Jurkat, Clone E6-1 (cell line): ENCODE measurements at regions not wholly inside any gene's neighbourhood (a gene's known extent, or its start where the extent isn't known, plus 50 kb on each side); places are given as distances from the start of the nearest gene placed in this dataset.
"Not testable (repeated sequence)": the region's sequence is repeated elsewhere in the genome, so short reads cannot be mapped to it uniquely, and the experiment has no call there.

Experiments used
- DNase-seq: peaks from one replicate; pipeline ENCODE4 v3.0.0-alpha.2; 2011; ENCODE audit warnings: low read depth, low spot score
- H3K4me3 ChIP-seq: 2 replicates; pipeline ENCODE4 v1.5.1; 2011; ENCODE audit warnings: mild to moderate bottlenecking, low read length, control low read depth, moderate library complexity

DNA sequence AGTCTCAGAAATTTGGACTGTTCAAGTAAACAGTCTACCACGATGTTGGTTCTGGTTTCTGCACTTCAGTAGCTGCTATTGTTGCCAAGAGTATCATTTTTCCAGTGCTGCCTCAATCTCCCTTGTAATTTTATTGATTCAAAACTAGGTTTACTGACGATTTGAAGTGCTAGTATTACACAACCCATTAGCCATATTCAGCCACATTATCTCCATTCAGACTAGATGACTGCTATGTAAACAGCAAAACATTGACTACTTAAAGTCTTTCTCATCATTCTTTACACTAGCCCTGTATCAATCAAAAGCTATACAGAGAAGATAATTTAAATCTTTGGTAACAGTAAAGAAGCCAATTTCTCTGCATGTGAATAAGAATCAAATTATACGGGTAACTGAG is 102.0 kb upstream of the TSLP start:
- no peak for DNase-seq
- no peak overlapping the region for H3K4me3 ChIP-seq

DNA sequence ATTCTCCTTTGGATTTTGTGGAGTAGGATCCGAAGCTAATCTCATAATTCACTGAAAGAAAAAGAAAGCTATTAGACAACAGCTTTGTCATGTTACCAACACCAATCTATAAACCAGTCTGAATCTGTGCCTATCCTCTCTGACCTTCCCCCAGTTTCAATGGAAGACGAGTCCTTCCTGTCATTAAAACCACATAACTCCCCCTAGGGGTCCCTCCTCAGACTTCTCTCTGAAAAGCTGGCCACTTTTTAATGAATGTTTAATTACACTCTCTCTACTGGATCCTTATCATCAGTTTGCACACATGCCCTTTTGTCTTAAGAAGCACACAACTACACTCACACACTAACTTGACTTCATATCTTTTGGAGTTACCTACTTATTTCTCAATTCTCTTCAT is 98.0 kb upstream of the TSLP start:
- peak; percentile 6 for DNase-seq
- no peak overlapping the region for H3K4me3 ChIP-seq

DNA sequence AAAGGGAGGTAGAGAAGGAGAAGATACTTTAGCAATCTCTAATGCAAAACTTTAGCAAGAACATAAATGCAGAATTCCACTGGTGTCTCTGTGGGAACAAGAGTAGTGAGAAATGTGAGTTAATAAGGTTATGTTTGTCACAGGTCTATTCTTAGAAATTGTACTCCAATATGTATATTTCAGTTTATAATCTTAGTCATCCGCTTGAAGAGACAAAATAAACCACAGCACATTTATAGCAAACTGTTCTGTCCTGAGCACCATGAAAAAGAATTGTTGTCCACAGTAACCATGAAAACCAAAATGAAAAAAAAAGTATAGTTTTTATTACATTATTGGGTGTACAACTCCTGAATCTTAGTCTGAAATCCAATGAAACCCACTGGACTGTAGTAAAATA is 93.6 kb upstream of the TSLP start:
- DNase-seq = no peak

DNA sequence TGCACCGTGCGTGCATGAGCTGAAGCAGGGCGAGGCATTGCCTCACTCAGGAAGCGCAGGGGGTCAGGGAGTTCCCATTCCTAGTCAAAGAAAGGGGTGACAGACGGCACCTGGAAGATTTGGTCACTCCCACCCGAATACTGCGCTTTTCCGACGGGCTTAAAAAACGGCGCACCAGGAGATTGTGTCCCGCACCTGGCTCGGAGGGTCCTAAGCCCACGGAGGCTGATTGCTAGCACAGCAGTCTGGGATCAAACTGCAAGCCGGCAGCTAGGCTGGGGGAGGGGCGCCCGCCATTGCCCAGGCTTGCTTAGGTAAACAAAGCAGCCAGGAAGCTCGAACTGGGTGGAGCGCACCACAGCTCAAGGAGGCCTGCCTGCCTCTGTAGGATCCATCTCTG is 85.6 kb upstream of the TSLP start:
- H3K4me3 ChIP-seq = not testable (repeated sequence)

More for the DNA sequence above, 93.6 kb upstream of the TSLP start:
- H3K4me3 ChIP-seq = no peak overlapping the region

DNA sequence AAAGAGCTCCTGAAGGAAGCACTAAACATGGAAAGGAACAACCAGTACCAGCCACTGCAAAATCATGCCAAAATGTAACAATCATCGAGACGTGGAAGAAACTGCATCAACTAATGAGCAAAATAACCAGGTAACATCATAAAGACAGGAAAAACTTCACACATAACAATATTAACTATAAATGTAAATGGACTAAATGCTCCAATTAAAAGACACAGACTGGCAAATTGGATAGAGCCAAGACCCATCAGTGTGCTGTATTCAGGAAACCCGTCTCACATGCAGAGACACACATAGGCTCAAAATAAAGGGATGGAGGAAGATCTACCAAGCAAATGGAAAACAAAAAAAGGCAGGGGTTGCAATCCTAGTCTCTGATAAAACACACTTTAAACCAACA is 83.9 kb upstream of the TSLP start:
- not testable (repeated sequence) for DNase-seq, H3K4me3 ChIP-seq

More for the DNA sequence above, 85.6 kb upstream of the TSLP start:
- DNase-seq = not testable (repeated sequence)

DNA sequence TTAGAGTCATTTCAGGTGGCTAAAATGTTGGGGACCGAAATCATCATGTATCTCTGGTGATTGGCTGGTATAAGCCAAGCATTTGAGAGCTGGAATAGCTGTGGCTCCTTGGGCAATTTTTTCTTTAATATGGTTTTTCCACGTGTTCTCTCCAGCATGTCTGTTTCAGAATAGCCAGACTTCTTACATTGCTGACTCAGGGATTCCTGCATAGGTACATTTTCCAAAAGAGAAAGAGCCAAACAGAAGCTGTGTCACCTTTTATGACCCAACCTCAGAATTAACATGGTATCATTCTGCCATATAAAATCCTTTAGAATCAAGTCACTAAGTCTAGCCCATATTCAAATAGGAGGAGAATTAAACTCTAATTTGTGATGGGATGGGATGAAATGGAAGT is 74.8 kb upstream of the TSLP start:
- DNase-seq = no peak
- no peak overlapping the region for H3K4me3 ChIP-seq

DNA sequence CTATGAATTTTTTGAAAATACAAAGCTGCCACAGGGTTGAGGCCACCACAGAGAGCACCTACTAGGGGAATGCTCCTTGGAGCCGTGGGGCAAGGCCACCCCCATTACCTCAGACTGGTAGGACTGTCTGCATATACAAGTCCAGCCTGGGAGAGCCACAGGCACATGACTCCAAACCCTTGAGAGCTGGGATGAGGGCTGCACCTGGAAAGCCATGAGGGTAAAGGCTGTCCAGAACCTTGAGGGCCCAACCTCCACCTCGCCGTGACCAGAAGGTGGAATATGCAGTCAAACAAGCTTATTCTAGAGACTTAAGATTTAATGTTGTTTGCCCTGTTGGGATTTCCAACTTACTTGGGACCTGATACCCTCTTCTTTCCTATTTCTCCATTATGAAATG is 69.5 kb upstream of the TSLP start:
- H3K4me3 ChIP-seq = no peak overlapping the region
- no peak for DNase-seq

DNA sequence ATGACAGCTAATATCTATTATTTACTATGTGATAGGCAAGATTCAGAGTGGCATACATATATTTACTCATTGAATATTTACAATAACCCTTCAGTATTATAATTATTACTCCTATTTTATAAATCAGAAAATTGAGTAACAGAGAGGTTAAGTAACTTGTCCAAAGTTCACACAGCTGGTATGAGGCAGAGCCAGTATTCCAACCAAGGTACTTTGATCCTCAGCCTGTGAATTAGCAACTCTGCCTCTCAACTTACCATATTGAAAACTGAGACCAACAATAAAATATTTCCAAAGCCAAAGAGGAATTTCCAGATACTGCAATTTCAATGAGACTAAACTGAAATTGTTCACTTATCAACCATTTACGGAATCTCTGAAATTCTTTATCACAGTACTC is 67.9 kb upstream of the TSLP start:
- H3K4me3 ChIP-seq = no peak overlapping the region
- no peak for DNase-seq

DNA sequence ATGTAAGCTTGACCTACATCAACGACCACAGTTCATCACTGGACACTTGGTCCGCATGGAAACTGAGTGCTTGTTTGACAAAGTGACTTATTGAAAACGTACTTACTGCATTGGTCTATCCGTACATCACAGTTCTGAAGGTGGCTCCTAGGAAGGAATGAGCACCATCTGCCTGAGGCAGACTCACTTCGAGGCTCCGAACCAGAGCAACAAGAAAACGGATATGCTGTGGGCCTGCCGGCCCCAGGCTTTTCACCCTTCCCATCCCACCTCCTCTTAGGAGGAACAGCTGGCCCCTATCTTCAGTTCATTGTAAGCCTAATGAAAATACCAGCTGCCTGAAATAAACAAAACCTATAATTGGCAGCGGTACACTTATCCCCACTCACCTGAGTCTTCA is 67.2 kb upstream of the TSLP start:
- DNase-seq = no peak
- no peak overlapping the region for H3K4me3 ChIP-seq

DNA sequence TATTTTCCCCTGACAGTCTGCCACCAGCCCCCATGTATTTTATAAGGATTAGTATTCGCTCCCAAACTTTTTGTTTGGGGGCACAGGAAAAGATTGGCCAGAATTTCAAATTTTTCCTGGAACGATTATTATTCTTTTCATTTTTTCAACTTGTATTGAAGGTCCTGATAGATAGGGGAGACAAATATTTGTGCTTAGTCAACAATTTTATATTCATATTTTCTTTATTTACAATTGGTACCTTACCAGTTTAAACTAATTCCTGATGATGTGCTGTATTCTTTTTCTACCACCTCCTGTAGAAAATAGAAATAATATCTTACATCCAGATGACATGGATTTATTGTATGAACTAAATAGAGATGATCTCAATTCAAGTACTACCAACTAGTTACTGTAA is 60.7 kb upstream of the TSLP start:
- no peak for DNase-seq

DNA sequence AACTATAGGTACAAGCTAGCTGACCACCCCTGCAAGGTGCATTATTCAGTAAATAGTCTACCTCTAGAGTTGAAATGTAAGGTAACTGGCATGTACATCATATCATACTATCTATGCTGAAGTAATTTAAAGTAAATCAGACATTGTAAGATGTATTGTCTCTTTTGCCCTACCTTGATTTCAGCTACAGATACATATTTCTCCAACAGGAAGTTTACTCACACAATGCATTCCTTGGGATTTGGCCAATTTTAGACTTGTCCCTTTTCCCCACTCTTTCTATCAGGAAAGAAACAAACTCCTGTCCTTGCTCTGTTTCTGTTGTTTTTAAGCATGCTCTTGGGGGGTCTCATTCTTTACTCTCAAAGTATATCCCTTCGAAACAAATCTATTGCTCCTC is 58.5 kb upstream of the TSLP start:
- no peak overlapping the region for H3K4me3 ChIP-seq
- DNase-seq = no peak

More for the DNA sequence above, 60.7 kb upstream of the TSLP start:
- no peak overlapping the region for H3K4me3 ChIP-seq

DNA sequence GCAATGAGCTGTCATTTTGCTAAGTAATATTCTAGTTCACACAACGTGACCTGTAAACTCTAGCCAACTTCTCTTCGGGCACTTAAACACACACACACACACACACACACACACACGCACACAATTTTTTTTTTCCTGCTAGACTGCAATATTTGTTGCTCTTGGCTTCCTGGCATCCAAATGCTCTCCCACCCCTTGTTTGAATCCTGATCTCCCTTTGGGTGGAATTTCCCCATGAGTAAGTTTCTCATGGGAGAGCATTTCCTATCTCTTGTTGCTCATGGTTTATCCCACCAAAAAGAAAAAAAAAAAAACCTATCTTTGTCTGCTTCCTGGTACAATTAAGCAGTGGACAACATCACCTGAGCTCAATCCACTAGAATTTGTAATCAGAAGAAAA is 54.7 kb upstream of the TSLP start:
- no peak for DNase-seq
- no peak overlapping the region for H3K4me3 ChIP-seq

DNA sequence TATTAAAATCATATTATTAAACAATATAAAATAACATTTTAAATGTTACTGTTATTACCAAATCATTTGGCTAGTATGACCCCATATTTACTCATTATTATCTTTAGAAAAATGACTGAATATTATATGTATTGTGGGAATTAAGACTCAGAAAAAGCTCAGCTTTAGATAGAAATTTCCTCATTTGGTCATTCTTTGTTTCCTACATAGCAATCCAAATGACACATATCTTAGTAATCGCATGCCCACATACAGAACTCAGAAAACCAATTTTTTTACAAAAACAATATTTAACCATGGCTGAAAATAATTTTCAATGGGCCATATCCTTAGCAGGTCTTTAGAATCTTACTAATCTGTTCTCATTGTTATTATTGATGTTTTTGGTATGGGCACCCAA is 53.8 kb upstream of the TSLP start:
- DNase-seq = no peak
- H3K4me3 ChIP-seq = no peak overlapping the region
